ENCODE measurements at regions not wholly inside any gene's neighbourhood (a gene's known extent, or its start where the extent isn't known, plus 50 kb on each side); places are given as distances from the start of the nearest gene placed in this dataset.

- no peak for TF ChIP-seq CTCF (IDR thresholded peaks at IDR 0.05; ENCODE audit: insufficient read depth, low read length, poor library complexity, severe bottlenecking)
- no peak for TF ChIP-seq EZH2phosphoT487 (conservative IDR thresholded peaks at IDR 0.05; ENCODE audit: low read length)
These were observed 173.0 kb downstream of the HERPUD2 start for GRCh38 chr7:35521941-35522340.

Data from SU-DHL-6 (cell line).